ENCODE measurements at regions not wholly inside any gene's neighbourhood (a gene's known extent, or its start where the extent isn't known, plus 50 kb on each side); places are given as distances from the start of the nearest gene placed in this dataset.

- Histone ChIP-seq H3K4me1 (ENCODE audit: control insufficient read depth, insufficient read depth, low read length) (no peaks in the 10 kb centered on the region), H3K27me3 (replicated peaks; ENCODE audit: control insufficient read depth, insufficient read depth, low read length) (no peaks in the 10 kb centered on the region), H3K9me3 (ENCODE audit: control insufficient read depth, low read length) (no peaks in the 10 kb centered on the region), H3K9ac (ENCODE audit: low read length) (no peak overlapping the region), H3K36me3 (ENCODE audit: control insufficient read depth, insufficient read depth, low read length, severe bottlenecking) (no peaks in the 10 kb centered on the region), H3K4me3 (ENCODE audit: low read length) (no peak overlapping the region)
- no peak for DNase-seq (ENCODE audit: low read depth)
These were observed 1031.9 kb upstream of the LRFN5 start for GRCh38 chr14:40574780-40575179.

GRCh38 chr14:40525314-40525713 is 1081.4 kb upstream of the LRFN5 start:
- no peaks in the 10 kb centered on the region for H3K27me3 ChIP-seq (replicated peaks; ENCODE audit: control insufficient read depth, insufficient read depth, low read length)
- no peaks in the 10 kb centered on the region for H3K4me1 ChIP-seq (ENCODE audit: control insufficient read depth, insufficient read depth, low read length)
- no peaks in the 10 kb centered on the region for H3K36me3 ChIP-seq (ENCODE audit: control insufficient read depth, insufficient read depth, low read length, severe bottlenecking)
- no peak overlapping the region for H3K4me3 ChIP-seq (ENCODE audit: low read length)
- DNase-seq (ENCODE audit: low read depth), result no peak
- no peak overlapping the region for H3K9ac ChIP-seq (ENCODE audit: low read length)
- no peaks in the 10 kb centered on the region for H3K9me3 ChIP-seq (ENCODE audit: control insufficient read depth, low read length)

- Histone ChIP-seq H3K4me1 (ENCODE audit: control insufficient read depth, insufficient read depth, low read length) (no peaks in the 10 kb centered on the region), H3K27me3 (replicated peaks; ENCODE audit: control insufficient read depth, insufficient read depth, low read length) (no peaks in the 10 kb centered on the region), H3K9ac (ENCODE audit: low read length) (no peak overlapping the region), H3K9me3 (ENCODE audit: control insufficient read depth, low read length) (no peaks in the 10 kb centered on the region), H3K36me3 (ENCODE audit: control insufficient read depth, insufficient read depth, low read length, severe bottlenecking) (no peaks in the 10 kb centered on the region), H3K4me3 (ENCODE audit: low read length) (no peak overlapping the region)
- no peak for DNase-seq (ENCODE audit: low read depth)
These were observed 1083.6 kb upstream of the LRFN5 start for GRCh38 chr14:40523123-40523522.

DNA sequence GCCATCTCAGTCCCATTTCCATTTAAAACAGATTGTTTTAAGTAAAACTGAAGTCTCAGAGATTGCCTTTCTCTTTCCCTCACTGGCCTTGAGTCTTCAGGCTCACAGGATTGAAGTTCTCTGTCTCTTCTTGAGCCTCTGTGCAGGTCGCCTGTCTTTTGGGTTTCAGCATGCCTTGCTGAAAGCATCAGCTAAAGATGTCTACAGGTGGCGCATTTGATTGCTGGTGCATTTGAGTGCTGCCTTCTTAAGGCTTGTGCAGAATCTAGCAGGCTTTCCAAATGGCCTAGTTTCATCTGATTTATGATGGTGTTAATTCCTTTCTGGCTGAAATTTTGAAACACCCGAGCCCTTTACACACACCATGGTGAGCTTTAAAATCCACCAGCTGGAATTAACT is 1062.2 kb upstream of the FBXO33 start:
- Histone ChIP-seq H3K27me3 (replicated peaks; ENCODE audit: control insufficient read depth, insufficient read depth, low read length) (no peaks in the 10 kb centered on the region), H3K4me3 (ENCODE audit: low read length) (no peak overlapping the region), H3K9ac (ENCODE audit: low read length) (no peak overlapping the region), H3K36me3 (ENCODE audit: control insufficient read depth, insufficient read depth, low read length, severe bottlenecking) (no peaks in the 10 kb centered on the region), H3K4me1 (ENCODE audit: control insufficient read depth, insufficient read depth, low read length) (no peaks in the 10 kb centered on the region), H3K9me3 (ENCODE audit: control insufficient read depth, low read length) (no peaks in the 10 kb centered on the region)
- DNase-seq (ENCODE audit: low read depth), result no peak

DNA sequence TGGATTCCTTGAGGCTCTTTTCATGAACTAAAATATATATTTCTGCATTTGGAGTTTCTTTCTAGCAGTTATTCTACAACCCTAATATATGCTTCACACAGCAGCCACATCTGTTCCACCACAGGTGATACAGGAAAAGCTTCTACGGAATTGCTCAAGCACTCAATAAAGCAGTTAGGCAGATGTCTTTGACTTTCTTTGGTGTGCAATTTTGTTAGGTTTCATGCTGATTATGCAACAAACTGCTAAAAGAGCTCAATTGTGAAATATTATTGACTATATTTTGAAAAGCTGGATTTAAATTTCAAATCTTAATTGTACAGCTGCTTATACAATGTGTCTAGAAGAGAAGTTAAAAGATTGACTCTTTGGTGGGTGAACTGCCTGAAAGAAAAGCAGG is 1055.6 kb upstream of the FBXO33 start:
- H3K36me3 ChIP-seq (ENCODE audit: control insufficient read depth, insufficient read depth, low read length, severe bottlenecking), result no peaks in the 10 kb centered on the region

GRCh38 chr14:40485688-40486087 is 1053.5 kb upstream of the FBXO33 start:
- Histone ChIP-seq H3K9me3 (ENCODE audit: control insufficient read depth, low read length) (no peaks in the 10 kb centered on the region), H3K27me3 (replicated peaks; ENCODE audit: control insufficient read depth, insufficient read depth, low read length) (no peaks in the 10 kb centered on the region), H3K4me3 (ENCODE audit: low read length) (no peak overlapping the region), H3K9ac (ENCODE audit: low read length) (no peak overlapping the region), H3K4me1 (ENCODE audit: control insufficient read depth, insufficient read depth, low read length) (no peaks in the 10 kb centered on the region), H3K36me3 (ENCODE audit: control insufficient read depth, insufficient read depth, low read length, severe bottlenecking) (no peaks in the 10 kb centered on the region)
- DNase-seq (ENCODE audit: low read depth), result no peak

More for the DNA sequence above, 1055.6 kb upstream of the FBXO33 start:
- no peak for DNase-seq (ENCODE audit: low read depth)
- no peak overlapping the region for H3K9ac ChIP-seq (ENCODE audit: low read length)
- H3K4me3 ChIP-seq (ENCODE audit: low read length), result no peak overlapping the region
- H3K9me3 ChIP-seq (ENCODE audit: control insufficient read depth, low read length), result no peaks in the 10 kb centered on the region
- H3K4me1 ChIP-seq (ENCODE audit: control insufficient read depth, insufficient read depth, low read length), result no peaks in the 10 kb centered on the region
- H3K27me3 ChIP-seq (replicated peaks; ENCODE audit: control insufficient read depth, insufficient read depth, low read length), result no peaks in the 10 kb centered on the region

DNA sequence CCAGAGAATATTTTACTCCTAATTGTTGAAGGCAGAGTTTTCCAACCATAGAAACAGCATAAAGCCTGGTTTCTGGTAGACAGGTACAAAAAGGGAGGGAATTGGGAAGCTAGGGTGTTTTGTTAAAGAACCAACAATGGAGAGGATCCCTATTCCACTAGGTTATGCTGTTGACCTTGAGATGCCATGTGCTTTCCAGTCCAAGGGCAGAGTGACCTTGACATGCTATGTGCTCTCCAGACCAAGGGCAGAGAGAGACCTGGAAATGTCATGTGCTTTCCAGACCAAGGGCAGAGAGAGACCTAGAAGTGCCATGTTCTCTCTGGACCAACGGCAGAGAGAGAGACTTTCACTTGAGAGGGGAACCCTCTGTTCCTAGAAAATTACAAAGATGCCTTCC is 1043.8 kb upstream of the FBXO33 start:
- DNase-seq (ENCODE audit: low read depth), result no peak
- peaks cover 38% of the 10 kb centered on the region for H3K9me3 ChIP-seq (ENCODE audit: control insufficient read depth, low read length)
- H3K9ac ChIP-seq (ENCODE audit: low read length), result no peak overlapping the region
- H3K27me3 ChIP-seq (replicated peaks; ENCODE audit: control insufficient read depth, insufficient read depth, low read length), result no peaks in the 10 kb centered on the region
- H3K36me3 ChIP-seq (ENCODE audit: control insufficient read depth, insufficient read depth, low read length, severe bottlenecking), result no peaks in the 10 kb centered on the region
- H3K4me1 ChIP-seq (ENCODE audit: control insufficient read depth, insufficient read depth, low read length), result no peaks in the 10 kb centered on the region
- no peak overlapping the region for H3K4me3 ChIP-seq (ENCODE audit: low read length)

DNA sequence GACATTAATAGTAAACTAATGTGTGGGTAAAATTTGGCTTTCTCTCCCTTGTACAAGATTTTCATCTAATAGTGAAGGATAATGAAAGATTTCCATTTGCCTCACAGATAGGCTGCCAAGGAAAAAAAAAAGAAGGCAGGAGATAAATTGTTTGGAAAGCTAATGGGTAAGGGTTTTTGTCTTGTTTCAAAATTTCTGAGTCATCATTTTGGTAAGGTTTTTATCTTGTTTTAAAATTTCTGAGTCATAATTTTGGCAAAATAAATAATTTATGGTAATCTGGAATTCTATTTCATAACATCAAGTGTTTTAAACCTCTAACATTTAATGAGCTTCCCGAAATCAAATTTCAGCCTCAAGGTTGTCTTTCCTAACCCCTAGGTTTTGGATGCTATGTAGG is 1035.7 kb upstream of the FBXO33 start:
- no peaks in the 10 kb centered on the region for H3K36me3 ChIP-seq (ENCODE audit: control insufficient read depth, insufficient read depth, low read length, severe bottlenecking)
- no peaks in the 10 kb centered on the region for H3K4me1 ChIP-seq (ENCODE audit: control insufficient read depth, insufficient read depth, low read length)
- DNase-seq (ENCODE audit: low read depth), result no peak
- H3K9me3 ChIP-seq (ENCODE audit: control insufficient read depth, low read length), result peaks cover 22% of the 10 kb centered on the region
- H3K4me3 ChIP-seq (ENCODE audit: low read length), result no peak overlapping the region
- no peak overlapping the region for H3K9ac ChIP-seq (ENCODE audit: low read length)
- no peaks in the 10 kb centered on the region for H3K27me3 ChIP-seq (replicated peaks; ENCODE audit: control insufficient read depth, insufficient read depth, low read length)

GRCh38 chr14:40464531-40464930 is 1032.3 kb upstream of the FBXO33 start:
- H3K27me3 ChIP-seq (replicated peaks; ENCODE audit: control insufficient read depth, insufficient read depth, low read length), result no peaks in the 10 kb centered on the region
- DNase-seq (ENCODE audit: low read depth), result no peak
- no peaks in the 10 kb centered on the region for H3K36me3 ChIP-seq (ENCODE audit: control insufficient read depth, insufficient read depth, low read length, severe bottlenecking)
- no peak overlapping the region for H3K9ac ChIP-seq (ENCODE audit: low read length)
- H3K9me3 ChIP-seq (ENCODE audit: control insufficient read depth, low read length), result peaks cover 28% of the 10 kb centered on the region
- H3K4me3 ChIP-seq (ENCODE audit: low read length), result no peak overlapping the region
- no peaks in the 10 kb centered on the region for H3K4me1 ChIP-seq (ENCODE audit: control insufficient read depth, insufficient read depth, low read length)

DNA sequence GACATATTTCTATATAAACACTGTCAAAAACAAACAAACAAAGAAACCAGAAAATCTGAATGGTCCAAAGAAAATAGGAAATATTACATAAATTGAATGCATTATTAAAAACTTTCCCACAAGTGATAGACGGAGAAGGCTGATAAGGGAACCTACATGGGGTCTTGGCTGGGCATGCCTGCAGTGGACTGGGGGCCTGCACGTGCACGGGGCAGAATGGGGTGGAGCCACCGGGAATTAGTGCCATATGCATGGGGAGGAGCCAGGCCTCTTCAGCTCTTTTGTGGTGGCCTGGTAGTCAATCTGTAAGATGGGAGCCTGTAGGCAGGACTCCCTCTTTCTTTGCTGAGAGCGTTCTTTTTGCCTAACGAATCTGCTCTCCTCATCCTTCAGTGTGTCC is 1031.7 kb upstream of the FBXO33 start:
- DNase-seq (ENCODE audit: low read depth), result no peak

GRCh38 chr14:40452674-40453073 is 1020.4 kb upstream of the FBXO33 start:
- no peak for DNase-seq (ENCODE audit: low read depth)
- Histone ChIP-seq H3K9me3 (ENCODE audit: control insufficient read depth, low read length) (no peaks in the 10 kb centered on the region), H3K36me3 (ENCODE audit: control insufficient read depth, insufficient read depth, low read length, severe bottlenecking) (no peaks in the 10 kb centered on the region), H3K27me3 (replicated peaks; ENCODE audit: control insufficient read depth, insufficient read depth, low read length) (no peaks in the 10 kb centered on the region), H3K4me3 (ENCODE audit: low read length) (no peak overlapping the region), H3K9ac (ENCODE audit: low read length) (no peak overlapping the region), H3K4me1 (ENCODE audit: control insufficient read depth, insufficient read depth, low read length) (no peaks in the 10 kb centered on the region)

More for the DNA sequence above, 1031.7 kb upstream of the FBXO33 start:
- Histone ChIP-seq H3K4me1 (ENCODE audit: control insufficient read depth, insufficient read depth, low read length) (no peaks in the 10 kb centered on the region), H3K9ac (ENCODE audit: low read length) (no peak overlapping the region), H3K4me3 (ENCODE audit: low read length) (no peak overlapping the region), H3K9me3 (ENCODE audit: control insufficient read depth, low read length) (peaks cover 23% of the 10 kb centered on the region), H3K36me3 (ENCODE audit: control insufficient read depth, insufficient read depth, low read length, severe bottlenecking) (no peaks in the 10 kb centered on the region), H3K27me3 (replicated peaks; ENCODE audit: control insufficient read depth, insufficient read depth, low read length) (no peaks in the 10 kb centered on the region)

DNA sequence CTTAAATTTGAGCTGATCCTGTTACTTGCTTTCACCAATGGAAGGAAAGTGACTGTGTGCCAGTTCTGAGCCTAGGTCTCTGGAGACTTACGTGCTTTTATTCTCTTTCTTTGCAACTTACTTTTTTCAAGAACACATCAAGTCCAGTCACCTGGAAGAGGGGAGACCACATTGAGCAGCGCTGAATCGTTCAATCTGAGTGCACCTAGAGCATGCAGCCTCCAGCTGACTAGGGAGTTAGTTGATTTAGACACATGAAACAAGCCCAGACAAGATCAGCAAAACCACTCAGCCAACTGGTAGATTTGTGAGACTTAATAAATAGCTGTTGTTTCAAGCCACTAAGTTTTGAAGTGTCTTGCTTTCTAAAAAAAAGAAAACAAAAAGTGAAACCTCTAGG is 1014.8 kb upstream of the FBXO33 start:
- Histone ChIP-seq H3K9me3 (ENCODE audit: control insufficient read depth, low read length) (no peaks in the 10 kb centered on the region), H3K36me3 (ENCODE audit: control insufficient read depth, insufficient read depth, low read length, severe bottlenecking) (no peaks in the 10 kb centered on the region), H3K9ac (ENCODE audit: low read length) (no peak overlapping the region), H3K4me1 (ENCODE audit: control insufficient read depth, insufficient read depth, low read length) (no peaks in the 10 kb centered on the region), H3K4me3 (ENCODE audit: low read length) (no peak overlapping the region), H3K27me3 (replicated peaks; ENCODE audit: control insufficient read depth, insufficient read depth, low read length) (no peaks in the 10 kb centered on the region)
- no peak for DNase-seq (ENCODE audit: low read depth)

All from adipocyte (in vitro differentiated cells).